K562 (cell line): ENCODE measurements at regions not wholly inside any gene's neighbourhood (a gene's known extent, or its start where the extent isn't known, plus 50 kb on each side); places are given as distances from the start of the nearest gene placed in this dataset.

Experiments used
- ATAC-seq: fragments of 200-7000 bp; cut with Tn5 transposase; 3 replicates; pipeline ENCODE4 v1.9.1; 2020; ENCODE audit warnings: moderate library complexity
- BruUV-seq: library from RNA; stranded (reverse); fragments of 400-500 nt; replicated peaks from 2 replicates; lab custom pipeline; 2021; lab: Mats Ljungman, UMichigan
- CTCF ChIA-PET: fragments of 300-600 bp; formaldehyde crosslinking; extraction: SDS; loops from one replicate; lab custom pipeline; 2021; ENCODE audit warnings: low intra/inter-chr PET ratio; lab: Yijun Ruan, JAX
- POLR2A ChIA-PET: fragments of 300-600, 350-650 bp; sonication (Branson Sonifier 250); formaldehyde crosslinking; extraction: SDS; loops from one replicate; lab custom pipeline; 2021; ENCODE audit warnings: antibody characterized with exemption, inconsistent platforms; lab: Yijun Ruan, JAX
- DNase-seq, 4 experiments: peaks; one replicate each; pipeline versions ENCODE4 v3.0.0 to v3.0.0-alpha.2; 2011 to 2018; ENCODE audit warnings: low spot score in 3 of 4, mixed read lengths in 3 of 4; ENCODE audit errors: extremely low read depth in 1 of 4
- FAIRE-seq: peaks from 2 replicates; lab custom pipeline; 2011; peaks lifted over from hg19 to GRCh38; lab: Jason Lieb, UNC
- H2AFZ ChIP-seq: 2 replicates; pipeline ENCODE4 v1.6.0; 2011; ENCODE audit warnings: low read depth, low read length, control low read depth, inconsistent platforms
- H3K27ac ChIP-seq: fragments of 200-600 bp; 3 replicates; pipeline ENCODE4 v1.8.0; 2011; ENCODE audit warnings: low read depth, mild to moderate bottlenecking, control low read depth, inconsistent platforms, low read length, moderate library complexity, mixed read lengths; ENCODE audit errors: extremely low read depth
- H3K27me3 ChIP-seq, 2 experiments: fragments of 300-600 bp in 1 of 2; 2 replicates in 1 of 2; 3 replicates in 1 of 2; pipeline versions ENCODE4 v1.6.0 to v1.8.0; 2011; ENCODE audit warnings: inconsistent platforms in 2 of 2, low read length in 2 of 2, mild to moderate bottlenecking in 1 of 2, mixed read lengths in 1 of 2, moderate library complexity in 1 of 2; ENCODE audit not compliant: control insufficient read depth in 2 of 2, insufficient read depth in 2 of 2
- H3K36me3 ChIP-seq: fragments of 300-600 bp; 3 replicates; pipeline ENCODE4 v1.8.0; 2011; ENCODE audit warnings: mild to moderate bottlenecking, low read length, inconsistent platforms; ENCODE audit not compliant: control insufficient read depth, insufficient read depth
- H3K4me1 ChIP-seq, 2 experiments: fragments of 200-600 bp in 1 of 2; replicated peaks in 1 of 2; 2 replicates in 1 of 2; 3 replicates in 1 of 2; pipeline versions ENCODE4 v1.5.1 to v1.8.0; 2011; ENCODE audit warnings: inconsistent platforms in 2 of 2, low read length in 2 of 2, mild to moderate bottlenecking in 1 of 2, mixed read lengths in 1 of 2, moderate library complexity in 1 of 2; ENCODE audit not compliant: control insufficient read depth in 2 of 2, insufficient read depth in 2 of 2
- H3K4me2 ChIP-seq: 2 replicates; pipeline ENCODE4 v1.6.1; 2011; ENCODE audit warnings: low read length, control low read depth, inconsistent platforms, mixed read lengths; ENCODE audit not compliant: insufficient read depth
- H3K4me3 ChIP-seq: fragments of 200-600 bp; sonication (generic), shearing (Covaris generic); 2 replicates; pipeline ENCODE4 v1.5.1; 2016; ENCODE audit warnings: control low read depth, inconsistent platforms
- H3K79me2 ChIP-seq: fragments of 200-600 bp; 3 replicates; pipeline ENCODE4 v1.8.0; 2011; ENCODE audit warnings: low read length, inconsistent platforms; ENCODE audit not compliant: control insufficient read depth, insufficient read depth
- H3K9ac ChIP-seq, 2 experiments: 2 replicates each; pipeline versions ENCODE4 v1.6.0 to v1.6.1; 2011; ENCODE audit warnings: low read depth in 2 of 2, low read length in 2 of 2, control low read depth in 1 of 2, inconsistent platforms in 1 of 2, mild to moderate bottlenecking in 1 of 2, mixed read lengths in 1 of 2; ENCODE audit not compliant: insufficient read depth in 1 of 2
- H3K9me1 ChIP-seq: one replicate; pipeline ENCODE4 v1.6.0; 2011; ENCODE audit warnings: inconsistent platforms, mild to moderate bottlenecking, low read length, moderate library complexity; ENCODE audit not compliant: control insufficient read depth, insufficient read depth
- H3K9me3 ChIP-seq: replicated peaks from 2 replicates; pipeline ENCODE4 v1.5.1; 2011; ENCODE audit warnings: low read depth, low read length, inconsistent platforms; ENCODE audit not compliant: control insufficient read depth, insufficient read depth
- H4K20me1 ChIP-seq: replicated peaks from 2 replicates; pipeline ENCODE4 v1.6.1; 2011; ENCODE audit warnings: low read length, inconsistent platforms, mixed read lengths; ENCODE audit not compliant: control insufficient read depth, insufficient read depth
- MYC ChIP-seq, 2 experiments: fragments of 250-450 bp in 1 of 2; sonication (Bioruptor Pico) in 1 of 2; IDR thresholded peaks; 2 replicates each; pipeline versions ENCODE4 v1.5.1 to v1.6.1; 2012 to 2021; ENCODE audit warnings: low read depth in 2 of 2, borderline replicate concordance in 1 of 2, improper control_type of control experiment in 1 of 2, low read length in 1 of 2, mild to moderate bottlenecking in 1 of 2, moderate library complexity in 1 of 2
- PBX2 ChIP-seq, 2 experiments: IDR thresholded peaks in 1 of 2; conservative IDR thresholded peaks in 1 of 2; 2 replicates each; pipeline ENCODE4 v1.6.1; 2016; ENCODE audit warnings: low read depth in 2 of 2, mild to moderate bottlenecking in 1 of 2, missing compliant biosample characterization in 1 of 2, missing genetic modification characterization in 1 of 2, moderate library complexity in 1 of 2
- TFE3 ChIP-seq: fragments of 450-650 bp; formaldehyde crosslinking; IDR thresholded peaks from 2 replicates; pipeline ENCODE4 v1.4.0; 2020; ENCODE audit warnings: mild to moderate bottlenecking, mixed read lengths
- WGBS: fragments of 100-300 bp; shearing (Covaris generic); methylation state at CpG from one replicate; pipeline ENCODE4 v1.1.6; 2016; ENCODE audit warnings: low coverage, mixed read lengths; ENCODE audit not compliant: insufficient coverage; ENCODE audit errors: missing lambda C conversion rate; 5-methylcytosine and 5-hydroxymethylcytosine counted together
- in situ Hi-C: fragments of 300-500 bp; cut with MboI; formaldehyde crosslinking; loops from 4 replicates; pipeline ENCODE4 v1.15.0; 2018; ENCODE audit warnings: inconsistent platforms, mixed read lengths
- intact Hi-C: fragments of 100-400 bp; cut with micrococcal nuclease; formaldehyde crosslinking; loops from 2 replicates; pipeline ENCODE4 v1.14.2; 2022

GRCh38 chr14:40010961-40011360 is 578.7 kb upstream of the FBXO33 start:
- POLR2A ChIA-PET = no interaction called here
- Histone ChIP-seq H3K9me1 (no peaks in the 10 kb centered on the region), H3K4me1 (no peaks in the 10 kb centered on the region), H3K9me3 (no peaks in the 10 kb centered on the region)
- in situ Hi-C loops = no loop called here
- DNase-seq = no peak
- TF ChIP-seq PBX2 (CRISPR knock-in tag; IDR thresholded peaks at IDR 0.05; ENCODE audit: low read depth) (no peak), PBX2 (tag; conservative IDR thresholded peaks at IDR 0.05; ENCODE audit: low read depth) (no peak), TFE3 (CRISPR knock-in tag) (peak; percentile 27; the same call in 1 of the 2 replicates), MYC (IDR thresholded peaks at IDR 0.05; ENCODE audit: low read depth, low read length) (no peak), MYC (CRISPR knock-in tag; IDR thresholded peaks at IDR 0.05; ENCODE audit: borderline replicate concordance, low read depth) (no peak)
- TF ChIP-seq, all 486 proteins: peak for 1
- BruUV-seq = no TSS peak
- no peaks in the 10 kb centered on the region for H3K36me3 ChIP-seq
- intact Hi-C loops = no loop called here
- no peaks in the 10 kb centered on the region for H3K27me3 ChIP-seq
- ATAC-seq = no peak
- no peak overlapping the region for H3K9ac ChIP-seq
- no peaks in the 10 kb centered on the region for H3K79me2 ChIP-seq
- H3K27ac ChIP-seq = no peak overlapping the region
- no peaks in the 10 kb centered on the region for H4K20me1 ChIP-seq
- no peak for FAIRE-seq
- no peak overlapping the region for H3K4me3 ChIP-seq
- WGBS = 3% methylated on average over 3 of the region's 3 CpGs
- no peak overlapping the region for H3K4me2 ChIP-seq
- H2AFZ ChIP-seq = no peak overlapping the region
- CTCF ChIA-PET = no interaction called here
